IMR-90 (cell line): ENCODE measurements at regions not wholly inside any gene's neighbourhood (a gene's known extent, or its start where the extent isn't known, plus 50 kb on each side); places are given as distances from the start of the nearest gene placed in this dataset.

Source experiments
- ATAC-seq: fragments of 200-7000 bp; cut with Tn5 transposase; 2 replicates; pipeline ENCODE4 v1.9.1; 2020; ENCODE audit warnings: low read depth, mild to moderate bottlenecking, moderate library complexity
- BruUV-seq: library from RNA; stranded (reverse); fragments of 400-500 nt; replicated peaks from 2 replicates; lab custom pipeline; 2021; lab: Mats Ljungman, UMichigan
- CTCF ChIA-PET: fragments of 300-600 bp; formaldehyde crosslinking; extraction: SDS; loops from one replicate; lab custom pipeline; 2021; ENCODE audit warnings: antibody characterized with exemption; lab: Yijun Ruan, JAX
- POLR2A ChIA-PET: fragments of 300-600 bp; sonication (Branson Sonifier 250); formaldehyde crosslinking; loops from one replicate; lab custom pipeline; 2022; ENCODE audit warnings: antibody characterized with exemption; ENCODE audit not compliant: unreplicated experiment; lab: Charles Lee
- DNase-seq: peaks from one replicate; pipeline ENCODE4 v3.0.0; 2013
- H2AFZ ChIP-seq: replicated peaks from 2 replicates; pipeline ENCODE3; 2013; ENCODE audit warnings: low read length, mild to moderate bottlenecking; ENCODE audit not compliant: poor library complexity
- H2AK5ac ChIP-seq: 2 replicates; pipeline ENCODE4 v1.6.1; 2013; ENCODE audit warnings: low read depth, low read length, inconsistent platforms
- H2AK9ac ChIP-seq: replicated peaks from 2 replicates; pipeline ENCODE3; 2013; ENCODE audit warnings: mild to moderate bottlenecking, low read depth, low read length, moderate library complexity; ENCODE audit not compliant: poor library complexity
- H2BK120ac ChIP-seq: 2 replicates; pipeline ENCODE4 v1.6.1; 2013; ENCODE audit warnings: low read depth, low read length, inconsistent platforms
- H2BK15ac ChIP-seq: 3 replicates; pipeline ENCODE4 v1.6.1; 2013; ENCODE audit warnings: low read depth, low read length, inconsistent platforms
- H2BK20ac ChIP-seq: 2 replicates; pipeline ENCODE4 v1.6.1; 2013; ENCODE audit warnings: low read depth, mild to moderate bottlenecking, inconsistent platforms, low read length, moderate library complexity
- H2BK5ac ChIP-seq: 2 replicates; pipeline ENCODE4 v1.6.1; 2013; ENCODE audit warnings: mild to moderate bottlenecking, low read depth, low read length, inconsistent platforms; ENCODE audit not compliant: poor library complexity, severe bottlenecking
- H3K14ac ChIP-seq: replicated peaks from 2 replicates; pipeline ENCODE4 v1.6.1; 2013; ENCODE audit warnings: low read depth, low read length, inconsistent platforms
- H3K18ac ChIP-seq: 2 replicates; pipeline ENCODE4 v1.6.1; 2013; ENCODE audit warnings: low read depth, low read length, control low read depth
- H3K23ac ChIP-seq: 2 replicates; pipeline ENCODE4 v1.6.1; 2013; ENCODE audit warnings: low read depth, low read length, inconsistent platforms
- H3K27ac ChIP-seq: 2 replicates; pipeline ENCODE4 v1.5.1; 2013; ENCODE audit warnings: mild to moderate bottlenecking, control low read depth, low read length; ENCODE audit not compliant: insufficient read depth
- H3K27me3 ChIP-seq: 2 replicates; pipeline ENCODE4 v1.6.1; 2013; ENCODE audit warnings: low read length; ENCODE audit not compliant: control insufficient read depth, insufficient read depth
- H3K36me3 ChIP-seq: 2 replicates; pipeline ENCODE4 v1.6.1; 2013; ENCODE audit warnings: low read length, mixed read lengths; ENCODE audit not compliant: control insufficient read depth, insufficient read depth
- H3K4ac ChIP-seq: 2 replicates; pipeline ENCODE4 v1.6.1; 2013; ENCODE audit warnings: low read depth, low read length, inconsistent platforms
- H3K4me1 ChIP-seq: 2 replicates; pipeline ENCODE4 v1.6.1; 2013; ENCODE audit warnings: low read length, mixed read lengths; ENCODE audit not compliant: control insufficient read depth, insufficient read depth
- H3K4me2 ChIP-seq: 2 replicates; pipeline ENCODE4 v1.6.1; 2013; ENCODE audit warnings: low read depth, mild to moderate bottlenecking, control low read depth, low read length, moderate library complexity
- H3K4me3 ChIP-seq: 2 replicates; pipeline ENCODE4 v1.5.1; 2013; ENCODE audit warnings: low read depth, mild to moderate bottlenecking, control low read depth, low read length, moderate library complexity; ENCODE audit not compliant: insufficient read depth
- H3K56ac ChIP-seq: 2 replicates; pipeline ENCODE4 v1.6.1; 2013; ENCODE audit warnings: low read length, inconsistent platforms; ENCODE audit not compliant: insufficient read depth; ENCODE audit errors: extremely low read depth
- H3K79me1 ChIP-seq, 2 experiments: 2 replicates each; pipeline ENCODE4 v1.6.1; 2013; ENCODE audit warnings: low read length in 2 of 2, inconsistent platforms in 1 of 2, low read depth in 1 of 2
- H3K9ac ChIP-seq: 2 replicates; pipeline ENCODE4 v1.6.1; 2013; ENCODE audit warnings: low read depth, low read length, control low read depth
- H3K9me1 ChIP-seq: 2 replicates; pipeline ENCODE4 v1.6.1; 2013; ENCODE audit warnings: low read length, inconsistent platforms; ENCODE audit not compliant: insufficient read depth
- H3K9me3 ChIP-seq: 2 replicates; pipeline ENCODE4 v1.6.1; 2013; ENCODE audit warnings: low read length; ENCODE audit not compliant: control insufficient read depth, insufficient read depth
- H4K20me1 ChIP-seq: 2 replicates; pipeline ENCODE4 v1.6.1; 2013; ENCODE audit warnings: low read length, inconsistent platforms; ENCODE audit not compliant: insufficient read depth
- H4K5ac ChIP-seq: 2 replicates; pipeline ENCODE4 v1.6.1; 2013; ENCODE audit warnings: mild to moderate bottlenecking, low read depth, low read length, control low read depth
- H4K8ac ChIP-seq, 2 experiments: 2 replicates each; pipeline ENCODE4 v1.6.1; 2013; ENCODE audit warnings: low read depth in 2 of 2, low read length in 2 of 2, control low read depth in 1 of 2, inconsistent platforms in 1 of 2
- H4K91ac ChIP-seq: 2 replicates; pipeline ENCODE4 v1.6.1; 2013; ENCODE audit warnings: low read depth, low read length, inconsistent platforms; ENCODE audit not compliant: insufficient read depth
- BHLHE40 ChIP-seq: fragments of 150-350 bp; IDR thresholded peaks from 2 replicates; pipeline ENCODE4 v1.6.1; 2016; ENCODE audit warnings: mild to moderate bottlenecking, low read depth, low read length
- CEBPB ChIP-seq: IDR thresholded peaks from 2 replicates; pipeline ENCODE4 v1.6.1; 2012; ENCODE audit warnings: low read depth, low read length, improper control_type of control experiment
- CHD1 ChIP-seq: IDR thresholded peaks from 2 replicates; pipeline ENCODE4 v1.6.1; 2012; ENCODE audit warnings: low read depth, low read length, improper control_type of control experiment
- CTCF ChIP-seq: conservative IDR thresholded peaks from 2 replicates; pipeline ENCODE4 v1.5.1; 2012; ENCODE audit warnings: mild to moderate bottlenecking, low read depth, low read length, improper control_type of control experiment
- FOS ChIP-seq: fragments of 150-350 bp; IDR thresholded peaks from 2 replicates; pipeline ENCODE4 v1.6.1; 2016; ENCODE audit warnings: low read depth, low read length
- MAFK ChIP-seq: IDR thresholded peaks from 2 replicates; pipeline ENCODE4 v1.6.1; 2012; ENCODE audit warnings: low read depth, low read length, improper control_type of control experiment
- MAZ ChIP-seq: IDR thresholded peaks from 2 replicates; pipeline ENCODE4 v1.6.1; 2012; ENCODE audit warnings: low read depth, mild to moderate bottlenecking, low read length, improper control_type of control experiment, moderate library complexity, borderline replicate concordance
- MXI1 ChIP-seq: IDR thresholded peaks from 2 replicates; pipeline ENCODE4 v1.6.1; 2012; ENCODE audit warnings: low read depth, mild to moderate bottlenecking, low read length, moderate library complexity, borderline replicate concordance
- NFE2L2 ChIP-seq: fragments of 150-350 bp; IDR thresholded peaks from 2 replicates; pipeline ENCODE4 v1.6.1; 2016; ENCODE audit warnings: low read depth, mild to moderate bottlenecking, low read length
- POLR2A ChIP-seq: IDR thresholded peaks from 2 replicates; pipeline ENCODE4 v1.6.1; 2012; ENCODE audit warnings: mild to moderate bottlenecking, low read depth, low read length
- RAD21 ChIP-seq: IDR thresholded peaks from 2 replicates; pipeline ENCODE4 v1.6.1; 2012; ENCODE audit warnings: low read length, improper control_type of control experiment
- RCOR1 ChIP-seq: IDR thresholded peaks from 2 replicates; pipeline ENCODE4 v1.6.1; 2012; ENCODE audit warnings: mild to moderate bottlenecking, low read length, improper control_type of control experiment; ENCODE audit not compliant: insufficient replicate concordance
- RFX5 ChIP-seq: IDR thresholded peaks from 2 replicates; pipeline ENCODE4 v1.8.0; 2012; ENCODE audit warnings: low read depth, mild to moderate bottlenecking, low read length, moderate library complexity
- SMC3 ChIP-seq: fragments of 150-350 bp; IDR thresholded peaks from 2 replicates; pipeline ENCODE4 v1.6.1; 2016; ENCODE audit warnings: low read depth, mild to moderate bottlenecking, antibody characterized with exemption, low read length, moderate library complexity
- WGBS, 2 experiments: methylation state at CpG; one replicate each; pipeline versions ENCODE4 v1.1.5 to v1.1.7; 2013; ENCODE audit warnings: missing lambda C conversion rate in 2 of 2; ENCODE audit not compliant: insufficient read length in 1 of 2; ENCODE audit errors: extremely low coverage in 2 of 2; 5-methylcytosine and 5-hydroxymethylcytosine counted together
- dilution Hi-C: fragments of 300-500 bp; cut with HindIII; formaldehyde crosslinking; loops from one replicate; pipeline ENCODE4 v1.14.3; 2018; ENCODE audit warnings: low sequenced_read_pairs; ENCODE audit not compliant: unreplicated experiment
- in situ Hi-C: fragments of 300-500 bp; cut with MboI; formaldehyde crosslinking; loops from 3 replicates; pipeline ENCODE4 v1.14.3; 2019; ENCODE audit warnings: low sequenced_read_pairs, inconsistent platforms, mixed read lengths
- intact Hi-C: fragments of 100-400 bp; cut with micrococcal nuclease; formaldehyde crosslinking; loops from 2 replicates; pipeline ENCODE4 v1.10.0; 2022
- TF ChIP-seq, protein P1 (sequence below): fragments of 150-350 bp; IDR thresholded peaks from 2 replicates; pipeline ENCODE4 v1.6.1; 2017; ENCODE audit warnings: mild to moderate bottlenecking, antibody characterized with exemption, low read length, low read depth
- TF ChIP-seq, protein P2 (sequence below): fragments of 150-350 bp; IDR thresholded peaks from 2 replicates; pipeline ENCODE4 v1.6.1; 2016; ENCODE audit warnings: low read depth, mild to moderate bottlenecking, low read length, moderate library complexity, borderline replicate concordance

GRCh38 chr11:11089805-11090204, 232.0 kb upstream of the ZBED5 start:
- no peaks in the 10 kb centered on the region for H3K79me1 ChIP-seq
- no peak overlapping the region for H2AFZ ChIP-seq
- no peak overlapping the region for H3K9ac ChIP-seq
- peaks cover 4% of the 10 kb centered on the region; the same call in 1 of the 2 replicates for H3K9me3 ChIP-seq
- no peak overlapping the region for H2BK15ac ChIP-seq
- POLR2A ChIA-PET, result no interaction called here
- intact Hi-C loops, result no loop called here
- no peaks in the 10 kb centered on the region for H3K9me1 ChIP-seq
- no peak for TF ChIP-seq POLR2A
- no peak for TF ChIP-seq NFE2L2
- no peak for TF ChIP-seq SMC3
- TF ChIP-seq MXI1, result no peak
- TF ChIP-seq BHLHE40, result no peak
- no peak for TF ChIP-seq RAD21
- TF ChIP-seq CHD1, result no peak
- TF ChIP-seq CTCF, result no peak
- TF ChIP-seq CEBPB, result no peak
- TF ChIP-seq, protein P1, sequence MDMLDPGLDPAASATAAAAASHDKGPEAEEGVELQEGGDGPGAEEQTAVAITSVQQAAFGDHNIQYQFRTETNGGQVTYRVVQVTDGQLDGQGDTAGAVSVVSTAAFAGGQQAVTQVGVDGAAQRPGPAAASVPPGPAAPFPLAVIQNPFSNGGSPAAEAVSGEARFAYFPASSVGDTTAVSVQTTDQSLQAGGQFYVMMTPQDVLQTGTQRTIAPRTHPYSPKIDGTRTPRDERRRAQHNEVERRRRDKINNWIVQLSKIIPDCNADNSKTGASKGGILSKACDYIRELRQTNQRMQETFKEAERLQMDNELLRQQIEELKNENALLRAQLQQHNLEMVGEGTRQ, result no peak
- TF ChIP-seq, protein P2, sequence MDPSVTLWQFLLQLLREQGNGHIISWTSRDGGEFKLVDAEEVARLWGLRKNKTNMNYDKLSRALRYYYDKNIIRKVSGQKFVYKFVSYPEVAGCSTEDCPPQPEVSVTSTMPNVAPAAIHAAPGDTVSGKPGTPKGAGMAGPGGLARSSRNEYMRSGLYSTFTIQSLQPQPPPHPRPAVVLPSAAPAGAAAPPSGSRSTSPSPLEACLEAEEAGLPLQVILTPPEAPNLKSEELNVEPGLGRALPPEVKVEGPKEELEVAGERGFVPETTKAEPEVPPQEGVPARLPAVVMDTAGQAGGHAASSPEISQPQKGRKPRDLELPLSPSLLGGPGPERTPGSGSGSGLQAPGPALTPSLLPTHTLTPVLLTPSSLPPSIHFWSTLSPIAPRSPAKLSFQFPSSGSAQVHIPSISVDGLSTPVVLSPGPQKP, result no peak
- TF ChIP-seq MAFK, result no peak
- TF ChIP-seq MAZ, result no peak
- no peak for TF ChIP-seq RCOR1
- TF ChIP-seq RFX5, result no peak
- no peak for TF ChIP-seq FOS
- H3K36me3 ChIP-seq, result no peaks in the 10 kb centered on the region
- peaks cover 17% of the 10 kb centered on the region for H3K27me3 ChIP-seq
- no peak overlapping the region for H2BK5ac ChIP-seq
- H3K4me2 ChIP-seq, result no peak overlapping the region
- H2BK120ac ChIP-seq, result no peak overlapping the region
- CTCF ChIA-PET, result no interaction called here
- H4K5ac ChIP-seq, result no peak overlapping the region
- BruUV-seq, result no TSS peak
- no peaks in the 10 kb centered on the region for H3K4me1 ChIP-seq
- H3K18ac ChIP-seq, result no peak overlapping the region
- in situ Hi-C loops, result no loop called here
- H2AK5ac ChIP-seq, result no peak overlapping the region
- ATAC-seq, result no peak
- H2BK20ac ChIP-seq, result no peak overlapping the region
- no peak overlapping the region for H2AK9ac ChIP-seq
- 64% methylated on average over 4 of the region's 4 CpGs; no CpG with 5 or more reads in 1 of the 2 experiments for WGBS, 2 experiments
- no peak overlapping the region for H3K27ac ChIP-seq
- DNase-seq, result no peak
- dilution Hi-C loops, result no loop called here
- no peak overlapping the region for H3K14ac ChIP-seq
- no peak overlapping the region for H3K56ac ChIP-seq
- H3K4ac ChIP-seq, result no peak overlapping the region
- no peak overlapping the region for H4K8ac ChIP-seq
- H4K91ac ChIP-seq, result no peak overlapping the region
- H4K20me1 ChIP-seq, result no peaks in the 10 kb centered on the region
- no peak overlapping the region for H3K4me3 ChIP-seq
- no peak overlapping the region for H3K23ac ChIP-seq
